Tibial nerve (tissue), 3 donors: ENCODE measurements at regions not wholly inside any gene's neighbourhood (a gene's known extent, or its start where the extent isn't known, plus 50 kb on each side); places are given as distances from the start of the nearest gene placed in this dataset.

Experiments
- POLR2A ChIP-seq, 2 donors: fragments of 450-650 bp; IDR thresholded peaks; one replicate each; pipeline ENCODE4 v1.6.1; 2017; ENCODE audit warnings: antibody characterized with exemption in 2 of 2, mild to moderate bottlenecking in 2 of 2, moderate library complexity in 2 of 2
- TF ChIP-seq, protein P1 (sequence below), 5 experiments: fragments of 200-600 bp in 3 of 5; fragments of 450-650 bp in 2 of 5; sonication (generic) in 3 of 5; IDR thresholded peaks; one replicate each; pipeline ENCODE4 v1.5.1; 2016 to 2019; ENCODE audit warnings: antibody characterized with exemption in 5 of 5, mild to moderate bottlenecking in 3 of 5, moderate library complexity in 2 of 5

DNA sequence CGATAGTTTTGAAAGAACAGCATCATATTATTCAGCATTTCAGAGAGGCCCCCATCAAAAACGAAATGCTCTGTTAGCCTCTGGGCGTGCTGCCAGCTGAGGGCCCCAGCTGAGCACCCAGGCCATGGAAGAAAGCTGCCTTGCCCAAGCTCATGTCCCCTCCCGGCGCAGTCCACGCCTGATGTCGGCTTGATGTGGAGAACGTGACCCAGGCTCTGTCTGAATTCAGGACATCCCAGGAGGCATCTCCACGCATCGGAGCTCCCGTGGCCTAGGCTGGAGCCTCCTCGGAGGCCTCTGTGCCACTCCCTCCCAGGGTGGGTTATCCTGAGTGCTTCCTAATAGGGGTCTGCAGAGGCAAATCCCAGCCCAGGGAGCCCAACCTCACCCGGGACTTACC is 218.3 kb upstream of the AKR1E2 start:
- TF ChIP-seq POLR2A (IDR thresholded peaks at IDR 0.05): no peak
- TF ChIP-seq, protein P1, sequence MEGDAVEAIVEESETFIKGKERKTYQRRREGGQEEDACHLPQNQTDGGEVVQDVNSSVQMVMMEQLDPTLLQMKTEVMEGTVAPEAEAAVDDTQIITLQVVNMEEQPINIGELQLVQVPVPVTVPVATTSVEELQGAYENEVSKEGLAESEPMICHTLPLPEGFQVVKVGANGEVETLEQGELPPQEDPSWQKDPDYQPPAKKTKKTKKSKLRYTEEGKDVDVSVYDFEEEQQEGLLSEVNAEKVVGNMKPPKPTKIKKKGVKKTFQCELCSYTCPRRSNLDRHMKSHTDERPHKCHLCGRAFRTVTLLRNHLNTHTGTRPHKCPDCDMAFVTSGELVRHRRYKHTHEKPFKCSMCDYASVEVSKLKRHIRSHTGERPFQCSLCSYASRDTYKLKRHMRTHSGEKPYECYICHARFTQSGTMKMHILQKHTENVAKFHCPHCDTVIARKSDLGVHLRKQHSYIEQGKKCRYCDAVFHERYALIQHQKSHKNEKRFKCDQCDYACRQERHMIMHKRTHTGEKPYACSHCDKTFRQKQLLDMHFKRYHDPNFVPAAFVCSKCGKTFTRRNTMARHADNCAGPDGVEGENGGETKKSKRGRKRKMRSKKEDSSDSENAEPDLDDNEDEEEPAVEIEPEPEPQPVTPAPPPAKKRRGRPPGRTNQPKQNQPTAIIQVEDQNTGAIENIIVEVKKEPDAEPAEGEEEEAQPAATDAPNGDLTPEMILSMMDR (IDR thresholded peaks at IDR 0.05): no peak
